ENCODE measurements at regions not wholly inside any gene's neighbourhood (a gene's known extent, or its start where the extent isn't known, plus 50 kb on each side); places are given as distances from the start of the nearest gene placed in this dataset.

GRCh38 chr17:53133876-53134275, 688.9 kb upstream of the KIF2B start:
- TF ChIP-seq CTCF (conservative IDR thresholded peaks at IDR 0.05; ENCODE audit: low read length) = no peak
- DNase-seq (ENCODE audit: low read depth) = no peak

GRCh38 chr17:53129863-53130262, 692.9 kb upstream of the KIF2B start:
- TF ChIP-seq CTCF (conservative IDR thresholded peaks at IDR 0.05; ENCODE audit: low read length) = no peak
- no peak overlapping the region for H3K4me3 ChIP-seq (ENCODE audit: low read length)
- no peak for DNase-seq (ENCODE audit: low read depth)

More at GRCh38 chr17:53133876-53134275, 688.9 kb upstream of the KIF2B start:
- no peak overlapping the region for H3K4me3 ChIP-seq (ENCODE audit: low read length)

- no peak overlapping the region for H3K4me3 ChIP-seq (ENCODE audit: low read length)
- no peak for DNase-seq (ENCODE audit: low read depth)
- TF ChIP-seq CTCF (conservative IDR thresholded peaks at IDR 0.05; ENCODE audit: low read length) = no peak
Measured at GRCh38 chr17:53127331-53127730, 695.4 kb upstream of the KIF2B start.

GRCh38 chr17:53122966-53123365, 699.8 kb upstream of the KIF2B start:
- H3K4me3 ChIP-seq (ENCODE audit: low read length) = no peak overlapping the region
- no peak for DNase-seq (ENCODE audit: low read depth)
- TF ChIP-seq CTCF (conservative IDR thresholded peaks at IDR 0.05; ENCODE audit: low read length) = no peak

GRCh38 chr17:53119773-53120172, 703.0 kb upstream of the KIF2B start:
- H3K4me3 ChIP-seq (ENCODE audit: low read length) = no peak overlapping the region
- no peak for DNase-seq (ENCODE audit: low read depth)
- TF ChIP-seq CTCF (conservative IDR thresholded peaks at IDR 0.05; ENCODE audit: low read length) = no peak

GRCh38 chr17:53118948-53119347, 703.8 kb upstream of the KIF2B start:
- TF ChIP-seq CTCF (conservative IDR thresholded peaks at IDR 0.05; ENCODE audit: low read length) = no peak
- no peak for DNase-seq (ENCODE audit: low read depth)
- H3K4me3 ChIP-seq (ENCODE audit: low read length) = no peak overlapping the region

GRCh38 chr17:53106886-53107285, 715.8 kb upstream of the KIF2B start:
- no peak for TF ChIP-seq CTCF (conservative IDR thresholded peaks at IDR 0.05; ENCODE audit: low read length)
- no peak for DNase-seq (ENCODE audit: low read depth)
- no peak overlapping the region for H3K4me3 ChIP-seq (ENCODE audit: low read length)

Data from AG10803 (cell line).